ENCODE measurements at regions not wholly inside any gene's neighbourhood (a gene's known extent, or its start where the extent isn't known, plus 50 kb on each side); places are given as distances from the start of the nearest gene placed in this dataset.

DNA sequence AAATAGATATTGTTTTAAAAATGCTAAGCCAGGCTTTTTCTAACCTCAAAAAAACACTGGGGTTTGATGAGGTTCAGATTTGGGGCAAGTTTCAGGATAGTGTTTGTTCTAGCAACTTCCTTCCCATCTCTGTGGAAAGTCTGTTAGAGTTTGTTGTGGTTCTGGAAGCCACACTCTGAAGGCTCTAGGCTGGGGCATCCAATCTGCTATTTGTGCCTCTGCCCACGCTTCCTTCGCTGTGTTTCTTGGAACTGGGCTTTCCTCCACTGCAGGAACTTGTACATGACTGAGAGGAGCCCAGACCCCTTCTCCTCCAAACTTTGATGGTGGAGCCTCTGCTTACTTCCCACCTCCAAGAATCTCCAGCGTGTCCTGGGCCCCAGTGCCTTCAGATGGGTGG, 108.5 kb upstream of the SLC25A13 start:
- Histone ChIP-seq H3K27me3 (ENCODE audit: control insufficient read depth in 4 of 4, insufficient read depth in 4 of 4, low read length in 3 of 4) (no peaks in the 10 kb centered on the region), H3K9ac (ENCODE audit: low read depth in 1 of 2, low read length in 2 of 2) (no peak overlapping the region), H3K4me1 (ENCODE audit: control insufficient read depth in 4 of 4, insufficient read depth in 4 of 4, low read length in 3 of 4) (no peaks in the 10 kb centered on the region), H3K9me3 (ENCODE audit: control insufficient read depth in 4 of 4, low read length in 3 of 4) (no peaks in the 10 kb centered on the region), H3K4me3 (ENCODE audit: low read depth in 1 of 3, low read length in 3 of 3) (no peak overlapping the region), H3K36me3 (ENCODE audit: control insufficient read depth in 4 of 4, insufficient read depth in 3 of 4, low read depth in 1 of 4, low read length in 3 of 4) (no peaks in the 10 kb centered on the region), H3K27ac (ENCODE audit: low read depth in 1 of 2, low read length in 2 of 2) (no peak overlapping the region)
- WGBS: 89% methylated on average over 3 of the region's 3 CpGs
- no peak for DNase-seq (ENCODE audit: low spot score)
- TF ChIP-seq CTCF (IDR thresholded peaks at IDR 0.05; ENCODE audit: low read depth, low read length, missing input control): no peak
- TF ChIP-seq SP1 (IDR thresholded peaks at IDR 0.05): no peak
- no peak for TF ChIP-seq JUND (IDR thresholded peaks at IDR 0.05)
- TF ChIP-seq EGR1 (IDR thresholded peaks at IDR 0.05; ENCODE audit: low read depth in 2 of 2): no peak
- TF ChIP-seq NR2F2 (IDR thresholded peaks at IDR 0.05): no peak
- no peak for TF ChIP-seq FOXA1 (IDR thresholded peaks at IDR 0.05)
- TF ChIP-seq MAX (IDR thresholded peaks at IDR 0.05): no peak
- no peak for TF ChIP-seq ATF3 (IDR thresholded peaks at IDR 0.05)
- no peak for TF ChIP-seq RAD21 (IDR thresholded peaks at IDR 0.05)
- TF ChIP-seq HNF4A (conservative IDR thresholded peaks at IDR 0.05): no peak
- no peak for TF ChIP-seq RXRA (IDR thresholded peaks at IDR 0.05)
- TF ChIP-seq, protein P1, sequence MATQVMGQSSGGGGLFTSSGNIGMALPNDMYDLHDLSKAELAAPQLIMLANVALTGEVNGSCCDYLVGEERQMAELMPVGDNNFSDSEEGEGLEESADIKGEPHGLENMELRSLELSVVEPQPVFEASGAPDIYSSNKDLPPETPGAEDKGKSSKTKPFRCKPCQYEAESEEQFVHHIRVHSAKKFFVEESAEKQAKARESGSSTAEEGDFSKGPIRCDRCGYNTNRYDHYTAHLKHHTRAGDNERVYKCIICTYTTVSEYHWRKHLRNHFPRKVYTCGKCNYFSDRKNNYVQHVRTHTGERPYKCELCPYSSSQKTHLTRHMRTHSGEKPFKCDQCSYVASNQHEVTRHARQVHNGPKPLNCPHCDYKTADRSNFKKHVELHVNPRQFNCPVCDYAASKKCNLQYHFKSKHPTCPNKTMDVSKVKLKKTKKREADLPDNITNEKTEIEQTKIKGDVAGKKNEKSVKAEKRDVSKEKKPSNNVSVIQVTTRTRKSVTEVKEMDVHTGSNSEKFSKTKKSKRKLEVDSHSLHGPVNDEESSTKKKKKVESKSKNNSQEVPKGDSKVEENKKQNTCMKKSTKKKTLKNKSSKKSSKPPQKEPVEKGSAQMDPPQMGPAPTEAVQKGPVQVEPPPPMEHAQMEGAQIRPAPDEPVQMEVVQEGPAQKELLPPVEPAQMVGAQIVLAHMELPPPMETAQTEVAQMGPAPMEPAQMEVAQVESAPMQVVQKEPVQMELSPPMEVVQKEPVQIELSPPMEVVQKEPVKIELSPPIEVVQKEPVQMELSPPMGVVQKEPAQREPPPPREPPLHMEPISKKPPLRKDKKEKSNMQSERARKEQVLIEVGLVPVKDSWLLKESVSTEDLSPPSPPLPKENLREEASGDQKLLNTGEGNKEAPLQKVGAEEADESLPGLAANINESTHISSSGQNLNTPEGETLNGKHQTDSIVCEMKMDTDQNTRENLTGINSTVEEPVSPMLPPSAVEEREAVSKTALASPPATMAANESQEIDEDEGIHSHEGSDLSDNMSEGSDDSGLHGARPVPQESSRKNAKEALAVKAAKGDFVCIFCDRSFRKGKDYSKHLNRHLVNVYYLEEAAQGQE (IDR thresholded peaks at IDR 0.05): no peak
- no peak for TF ChIP-seq FOXA2 (IDR thresholded peaks at IDR 0.05)
- TF ChIP-seq TAF1 (conservative IDR thresholded peaks at IDR 0.05): no peak
- no peak for TF ChIP-seq GABPA (IDR thresholded peaks at IDR 0.05 in 1 of 2, conservative IDR thresholded peaks at IDR 0.05 in 1 of 2)

DNA sequence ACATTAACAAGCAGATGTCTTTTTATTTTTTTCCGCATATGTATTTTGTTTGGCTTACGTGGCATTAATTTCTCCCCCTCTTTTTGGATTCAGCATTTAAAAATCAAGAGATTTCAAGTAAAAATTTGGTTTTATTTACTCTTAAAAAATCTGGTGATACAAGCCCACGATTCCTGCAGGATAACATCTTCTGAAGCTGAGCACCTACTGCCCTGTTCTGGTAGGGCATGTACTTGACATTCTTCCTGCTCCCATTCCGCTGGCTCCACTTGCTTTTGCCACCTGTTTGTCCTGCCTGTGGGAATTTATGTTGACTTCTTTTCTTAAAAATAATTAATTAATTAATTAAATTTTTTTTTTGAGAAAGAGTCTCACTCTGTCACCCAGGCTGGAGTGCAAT, 105.2 kb upstream of the SLC25A13 start:
- H3K4me3 ChIP-seq (ENCODE audit: low read depth in 1 of 3, low read length in 3 of 3): no peak overlapping the region
- TF ChIP-seq NR2F2 (IDR thresholded peaks at IDR 0.05) (no peak), YY1 (IDR thresholded peaks at IDR 0.05) (no peak), JUND (IDR thresholded peaks at IDR 0.05) (no peak), ZBTB33 (IDR thresholded peaks at IDR 0.05) (no peak), FOXA1 (IDR thresholded peaks at IDR 0.05) (no peak), HNF4A (conservative IDR thresholded peaks at IDR 0.05) (no peak), RXRA (IDR thresholded peaks at IDR 0.05) (no peak), SP1 (IDR thresholded peaks at IDR 0.05) (no peak), MAX (IDR thresholded peaks at IDR 0.05) (no peak), ATF3 (IDR thresholded peaks at IDR 0.05) (no peak), GABPA (IDR thresholded peaks at IDR 0.05 in 1 of 2, conservative IDR thresholded peaks at IDR 0.05 in 1 of 2) (no peak), RAD21 (IDR thresholded peaks at IDR 0.05) (no peak)
- TF ChIP-seq, protein P1 (IDR thresholded peaks at IDR 0.05): no peak
- H3K9ac ChIP-seq (ENCODE audit: low read depth in 1 of 2, low read length in 2 of 2): no peak overlapping the region
- no peaks in the 10 kb centered on the region for H3K36me3 ChIP-seq (ENCODE audit: control insufficient read depth in 4 of 4, insufficient read depth in 3 of 4, low read depth in 1 of 4, low read length in 3 of 4)
- WGBS: 96% methylated on average over 4 of the region's 4 CpGs
- no peak for DNase-seq (ENCODE audit: low spot score)
- no peaks in the 10 kb centered on the region for H3K4me1 ChIP-seq (ENCODE audit: control insufficient read depth in 4 of 4, insufficient read depth in 4 of 4, low read length in 3 of 4)
- H3K27me3 ChIP-seq (ENCODE audit: control insufficient read depth in 4 of 4, insufficient read depth in 4 of 4, low read length in 3 of 4): no peaks in the 10 kb centered on the region
- no peaks in the 10 kb centered on the region for H3K9me3 ChIP-seq (ENCODE audit: control insufficient read depth in 4 of 4, low read length in 3 of 4)
- no peak overlapping the region for H3K27ac ChIP-seq (ENCODE audit: low read depth in 1 of 2, low read length in 2 of 2)

All from liver (tissue), 8 donors.